ENCODE measurements at regions not wholly inside any gene's neighbourhood (a gene's known extent, or its start where the extent isn't known, plus 50 kb on each side); places are given as distances from the start of the nearest gene placed in this dataset.
A peak's percentile ranks its signal among the peaks of the same experiment; 100 is the strongest.
"Not testable (repeated sequence)": the region's sequence is repeated elsewhere in the genome, so short reads cannot be mapped to it uniquely, and the experiment has no call there.

GRCh38 chr6:141175458-141175857 lies 957.3 kb upstream of the GJE1 start:
- in situ Hi-C loops (cut with HindIII; ENCODE audit: low sequenced_read_pairs); DNase-seq (ENCODE audit: low spot score): not testable (repeated sequence)

- in situ Hi-C loops (cut with HindIII; ENCODE audit: low sequenced_read_pairs) = no loop called here
- DNase-seq (ENCODE audit: low spot score) = no peak
Observed at GRCh38 chr6:141174932-141175331, 957.8 kb upstream of the GJE1 start.

- in situ Hi-C loops (cut with HindIII; ENCODE audit: low sequenced_read_pairs) = no loop called here
- DNase-seq (ENCODE audit: low spot score) = no peak
Observed at GRCh38 chr6:141173529-141173928, 959.2 kb upstream of the GJE1 start.

GRCh38 chr6:141169419-141169818 lies 963.3 kb upstream of the GJE1 start:
- in situ Hi-C loops (cut with HindIII; ENCODE audit: low sequenced_read_pairs) = no loop called here
- no peak for DNase-seq (ENCODE audit: low spot score)

- in situ Hi-C loops (cut with HindIII; ENCODE audit: low sequenced_read_pairs) = no loop called here
- no peak for DNase-seq (ENCODE audit: low spot score)
Observed at GRCh38 chr6:141167945-141168344, 964.8 kb upstream of the GJE1 start.

GRCh38 chr6:141165002-141165665 lies 967.6 kb upstream of the GJE1 start:
- no peak for DNase-seq (ENCODE audit: low spot score)
- in situ Hi-C loops (cut with HindIII; ENCODE audit: low sequenced_read_pairs) = no loop called here

- in situ Hi-C loops (cut with HindIII; ENCODE audit: low sequenced_read_pairs) = no loop called here
Observed at GRCh38 chr6:141164042-141164743, 968.5 kb upstream of the GJE1 start.

GRCh38 chr6:141163107-141163506 lies 969.6 kb upstream of the GJE1 start:
- DNase-seq (ENCODE audit: low spot score) = no peak
- in situ Hi-C loops (cut with HindIII; ENCODE audit: low sequenced_read_pairs) = no loop called here

More at GRCh38 chr6:141164042-141164743, 968.5 kb upstream of the GJE1 start:
- no peak for DNase-seq (ENCODE audit: low spot score)

GRCh38 chr6:141158740-141159139 lies 974.0 kb upstream of the GJE1 start:
- peak; percentile 6 for DNase-seq (ENCODE audit: low spot score)
- in situ Hi-C loops (cut with HindIII; ENCODE audit: low sequenced_read_pairs) = no loop called here

- in situ Hi-C loops (cut with HindIII; ENCODE audit: low sequenced_read_pairs) = no loop called here
Observed at GRCh38 chr6:141153563-141153962, 979.2 kb upstream of the GJE1 start.

GRCh38 chr6:141152951-141153350 lies 979.8 kb upstream of the GJE1 start:
- in situ Hi-C loops (cut with HindIII; ENCODE audit: low sequenced_read_pairs) = no loop called here
- DNase-seq (ENCODE audit: low spot score) = no peak

More at GRCh38 chr6:141153563-141153962, 979.2 kb upstream of the GJE1 start:
- no peak for DNase-seq (ENCODE audit: low spot score)

GRCh38 chr6:141151710-141152417 lies 980.9 kb upstream of the GJE1 start:
- DNase-seq (ENCODE audit: low spot score) = no peak
- in situ Hi-C loops (cut with HindIII; ENCODE audit: low sequenced_read_pairs) = no loop called here

- DNase-seq (ENCODE audit: low spot score) = no peak
- in situ Hi-C loops (cut with HindIII; ENCODE audit: low sequenced_read_pairs) = no loop called here
Observed at GRCh38 chr6:141141870-141142269, 990.9 kb upstream of the GJE1 start.

- no peak for DNase-seq (ENCODE audit: low spot score)
- in situ Hi-C loops (cut with HindIII; ENCODE audit: low sequenced_read_pairs) = no loop called here
Observed at GRCh38 chr6:141140905-141141304, 991.8 kb upstream of the GJE1 start.

- DNase-seq (ENCODE audit: low spot score) = no peak
- in situ Hi-C loops (cut with HindIII; ENCODE audit: low sequenced_read_pairs) = no loop called here
Observed at GRCh38 chr6:141139461-141139860, 993.3 kb upstream of the GJE1 start.

- in situ Hi-C loops (cut with HindIII; ENCODE audit: low sequenced_read_pairs) = no loop called here
Observed at GRCh38 chr6:141134723-141135122, 998.0 kb upstream of the GJE1 start.

GRCh38 chr6:141133836-141134235 lies 998.9 kb upstream of the GJE1 start:
- in situ Hi-C loops (cut with HindIII; ENCODE audit: low sequenced_read_pairs) = no loop called here
- DNase-seq (ENCODE audit: low spot score) = no peak

More at GRCh38 chr6:141134723-141135122, 998.0 kb upstream of the GJE1 start:
- DNase-seq (ENCODE audit: low spot score) = no peak

GRCh38 chr6:141133346-141133745 lies 999.4 kb upstream of the GJE1 start:
- DNase-seq (ENCODE audit: low spot score) = no peak
- in situ Hi-C loops (cut with HindIII; ENCODE audit: low sequenced_read_pairs) = no loop called here

- in situ Hi-C loops (cut with HindIII; ENCODE audit: low sequenced_read_pairs) = no loop called here
- no peak for DNase-seq (ENCODE audit: low spot score)
Observed at GRCh38 chr6:141131616-141132015, 1001.1 kb upstream of the GJE1 start.

- in situ Hi-C loops (cut with HindIII; ENCODE audit: low sequenced_read_pairs) = no loop called here
- DNase-seq (ENCODE audit: low spot score) = no peak
Observed at GRCh38 chr6:141123497-141123896, 1009.2 kb upstream of the GJE1 start.
